GM12865 (cell line): ENCODE measurements at regions not wholly inside any gene's neighbourhood (a gene's known extent, or its start where the extent isn't known, plus 50 kb on each side); places are given as distances from the start of the nearest gene placed in this dataset.

ENCODE experiments used
- DNase-seq: peaks from one replicate; pipeline ENCODE4 v3.0.0; 2010; ENCODE audit warnings: low read depth
- H3K4me3 ChIP-seq: 2 replicates; pipeline ENCODE4 v1.5.1; 2011; ENCODE audit warnings: mild to moderate bottlenecking, low read depth, low read length, control low read depth
- TF ChIP-seq, protein P1 (sequence below): IDR thresholded peaks from 2 replicates; pipeline ENCODE4 v1.5.1; 2011; ENCODE audit warnings: low read length, control low read depth, low read depth, inconsistent platforms; ENCODE audit not compliant: insufficient read depth; ENCODE audit errors: missing control alignments

DNA sequence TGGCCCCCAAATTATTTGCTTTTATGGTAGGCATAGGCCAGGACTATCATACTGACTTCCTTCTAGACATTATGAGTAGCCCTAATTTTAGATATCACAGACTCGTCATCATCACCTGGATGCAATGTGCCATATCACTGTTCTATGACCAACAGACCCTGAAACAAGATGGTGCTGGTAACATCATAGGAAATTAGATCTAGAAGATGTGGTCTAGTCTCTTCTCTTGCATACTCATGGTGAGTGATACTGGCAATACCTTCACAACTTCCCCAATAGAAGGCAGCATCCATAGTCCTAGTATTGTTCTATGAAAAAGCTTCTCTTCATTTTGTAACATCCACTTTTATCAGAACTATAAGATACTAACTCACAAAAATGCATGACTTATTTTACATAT lies 116.3 kb upstream of the ITGA4 start:
- DNase-seq: no peak
- TF ChIP-seq, protein P1, sequence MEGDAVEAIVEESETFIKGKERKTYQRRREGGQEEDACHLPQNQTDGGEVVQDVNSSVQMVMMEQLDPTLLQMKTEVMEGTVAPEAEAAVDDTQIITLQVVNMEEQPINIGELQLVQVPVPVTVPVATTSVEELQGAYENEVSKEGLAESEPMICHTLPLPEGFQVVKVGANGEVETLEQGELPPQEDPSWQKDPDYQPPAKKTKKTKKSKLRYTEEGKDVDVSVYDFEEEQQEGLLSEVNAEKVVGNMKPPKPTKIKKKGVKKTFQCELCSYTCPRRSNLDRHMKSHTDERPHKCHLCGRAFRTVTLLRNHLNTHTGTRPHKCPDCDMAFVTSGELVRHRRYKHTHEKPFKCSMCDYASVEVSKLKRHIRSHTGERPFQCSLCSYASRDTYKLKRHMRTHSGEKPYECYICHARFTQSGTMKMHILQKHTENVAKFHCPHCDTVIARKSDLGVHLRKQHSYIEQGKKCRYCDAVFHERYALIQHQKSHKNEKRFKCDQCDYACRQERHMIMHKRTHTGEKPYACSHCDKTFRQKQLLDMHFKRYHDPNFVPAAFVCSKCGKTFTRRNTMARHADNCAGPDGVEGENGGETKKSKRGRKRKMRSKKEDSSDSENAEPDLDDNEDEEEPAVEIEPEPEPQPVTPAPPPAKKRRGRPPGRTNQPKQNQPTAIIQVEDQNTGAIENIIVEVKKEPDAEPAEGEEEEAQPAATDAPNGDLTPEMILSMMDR: no peak
- H3K4me3 ChIP-seq: no peak overlapping the region

DNA sequence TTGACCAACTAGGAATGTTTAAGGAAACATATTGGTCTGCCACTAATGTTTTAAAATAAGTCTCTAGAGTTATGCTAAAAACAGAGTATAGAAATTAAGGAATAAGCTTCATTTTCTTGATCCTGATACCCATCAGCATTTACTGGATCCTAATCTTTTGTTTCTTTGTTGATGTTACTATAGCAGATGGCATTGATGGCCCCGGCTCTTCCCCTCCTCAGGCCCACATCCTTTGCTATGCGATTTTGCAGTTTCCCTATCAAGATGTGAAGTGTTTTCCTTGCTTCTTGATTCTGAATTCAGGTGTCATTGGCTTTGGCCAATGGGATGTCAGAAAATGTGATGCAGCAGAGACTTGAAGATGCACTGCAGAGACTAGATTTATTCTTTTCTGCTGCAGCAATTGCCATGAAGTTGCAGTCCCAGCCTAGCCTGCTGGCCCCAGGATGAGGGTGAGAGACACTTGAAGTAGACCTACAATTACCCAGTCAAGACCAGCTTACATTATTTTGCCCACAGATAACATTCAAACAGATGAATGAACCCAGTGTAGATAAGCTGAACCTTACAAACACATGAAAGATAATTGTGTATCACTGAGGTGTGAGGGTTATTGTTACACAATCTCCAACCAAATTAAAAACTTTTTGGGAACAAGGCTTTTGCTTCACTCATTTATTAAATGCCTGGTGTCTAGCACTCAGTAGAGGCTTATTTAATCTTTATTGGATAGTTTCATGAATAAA lies 115.2 kb upstream of the ITGA4 start:
- TF ChIP-seq, protein P1: no peak
- DNase-seq: no peak
- no peak overlapping the region for H3K4me3 ChIP-seq

DNA sequence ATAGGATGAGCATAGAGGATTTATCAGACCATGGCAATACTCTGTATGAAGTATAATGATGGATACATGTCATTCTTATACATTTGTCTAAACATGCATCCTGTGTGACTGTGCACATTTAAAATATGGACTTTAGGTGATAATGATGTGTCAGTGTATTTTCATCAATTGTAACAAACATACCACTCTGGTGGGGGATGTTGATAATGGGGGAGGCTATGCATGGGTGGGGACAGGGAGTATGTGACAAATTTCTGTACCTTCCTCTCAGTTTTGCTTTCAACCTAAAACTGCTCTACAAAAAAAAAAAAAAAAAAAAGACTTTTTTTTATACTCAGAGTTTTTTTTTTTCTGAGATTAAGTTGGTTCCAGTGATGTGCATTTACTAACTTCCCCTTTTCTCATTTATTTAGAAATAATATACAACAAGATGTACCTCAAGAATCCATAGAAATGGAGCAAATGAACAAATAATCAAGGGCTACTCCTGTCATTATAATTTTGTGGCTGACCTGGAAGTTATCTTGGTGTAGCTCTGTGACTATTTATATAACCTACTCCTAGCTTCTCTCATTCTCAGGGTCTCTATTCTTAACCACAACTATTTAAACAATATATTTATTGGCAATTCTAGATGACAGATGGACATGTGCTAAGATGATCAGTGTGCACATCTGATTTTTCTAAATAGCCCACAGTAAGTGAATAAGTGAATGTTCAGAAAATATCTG lies 108.9 kb upstream of the ITGA4 start:
- H3K4me3 ChIP-seq: no peak overlapping the region
- DNase-seq: peak; percentile 84
- TF ChIP-seq, protein P1: no peak

DNA sequence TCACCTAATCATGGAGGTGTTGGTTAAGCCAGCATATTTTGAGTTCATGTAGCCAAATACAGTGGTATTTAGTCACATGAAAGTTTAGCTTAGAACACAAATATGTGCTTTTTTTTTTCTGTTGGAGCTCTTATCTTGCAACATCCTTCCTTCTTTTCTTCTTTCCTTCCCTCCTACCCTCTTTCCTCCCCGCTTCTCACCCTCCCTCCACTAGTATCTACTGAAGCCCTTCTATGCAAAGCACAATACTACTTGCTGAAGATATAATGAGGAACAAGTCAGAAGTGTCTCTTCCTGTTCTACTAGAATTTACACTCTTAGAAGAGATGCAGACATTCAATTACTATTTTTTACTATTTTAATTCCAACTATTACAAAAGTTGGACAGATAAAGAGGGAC lies 105.0 kb upstream of the ITGA4 start:
- no peak for DNase-seq
- no peak overlapping the region for H3K4me3 ChIP-seq
- TF ChIP-seq, protein P1: no peak

DNA sequence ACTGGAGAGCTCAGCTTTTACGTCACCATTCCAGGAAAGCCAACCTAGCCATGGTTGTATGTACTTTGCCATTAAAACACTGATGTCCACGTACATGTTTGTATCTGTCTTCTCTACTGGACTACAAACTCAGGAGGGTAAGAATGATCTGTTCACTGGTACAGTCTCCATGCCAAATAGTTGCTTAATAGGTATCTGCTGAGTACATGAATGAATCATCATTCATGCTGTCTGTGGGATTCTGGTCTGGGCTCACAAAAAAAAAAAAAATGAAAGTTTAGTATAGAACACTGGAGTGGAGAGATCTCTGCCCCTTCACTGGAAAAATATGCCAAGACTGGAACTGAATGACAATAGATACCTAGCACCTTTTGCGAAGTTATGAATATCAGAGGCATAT lies 102.6 kb upstream of the ITGA4 start:
- DNase-seq: no peak

DNA sequence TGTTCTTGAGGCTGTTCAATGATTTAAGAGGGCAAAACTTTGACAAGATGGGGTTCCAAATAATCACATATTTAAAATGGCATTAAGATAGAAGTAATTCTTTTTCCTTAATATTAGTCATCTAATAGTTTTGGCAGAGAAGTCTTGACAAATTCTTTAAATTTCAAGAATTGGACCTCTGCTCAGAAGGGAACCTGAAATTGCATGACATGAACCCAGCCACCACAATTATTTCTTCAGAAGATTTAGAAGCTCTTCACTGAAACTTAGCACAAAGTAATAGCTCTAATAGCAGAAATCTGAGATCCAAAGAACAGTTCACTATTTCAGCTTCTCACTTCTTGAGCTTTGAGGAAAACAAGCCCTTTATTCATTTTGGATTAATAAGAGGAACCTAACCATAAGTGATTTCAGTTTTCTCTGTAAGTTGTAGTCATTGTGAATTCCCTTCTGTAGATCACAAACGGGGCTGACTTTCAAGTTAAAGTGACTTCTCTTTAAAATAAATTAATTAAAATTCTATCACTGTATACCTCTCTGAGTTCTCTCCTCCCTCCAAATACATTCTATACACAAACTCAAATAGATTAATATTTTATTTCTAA lies 100.6 kb upstream of the ITGA4 start:
- no peak overlapping the region for H3K4me3 ChIP-seq
- DNase-seq: no peak
- TF ChIP-seq, protein P1: no peak

More for the DNA sequence above, 102.6 kb upstream of the ITGA4 start:
- TF ChIP-seq, protein P1: no peak
- no peak overlapping the region for H3K4me3 ChIP-seq
